Caco-2 (cell line): ENCODE measurements at regions not wholly inside any gene's neighbourhood (a gene's known extent, or its start where the extent isn't known, plus 50 kb on each side); places are given as distances from the start of the nearest gene placed in this dataset.
"Not testable (repeated sequence)": the region's sequence is repeated elsewhere in the genome, so short reads cannot be mapped to it uniquely, and the experiment has no call there.

Source experiments
- BruUV-seq: library from RNA; stranded (reverse); fragments of 400-500 nt; replicated peaks from 2 replicates; lab custom pipeline; 2021; lab: Mats Ljungman, UMichigan
- CTCF ChIA-PET: fragments of 300-600 bp; sonication (Branson Sonifier 250); formaldehyde crosslinking; loops from one replicate; lab custom pipeline; 2022; ENCODE audit warnings: antibody characterized with exemption; lab: Charles Lee
- POLR2A ChIA-PET: fragments of 300-600 bp; sonication (Branson Sonifier 250); formaldehyde crosslinking; loops from one replicate; lab custom pipeline; 2022; ENCODE audit warnings: antibody characterized with exemption; lab: Charles Lee
- DNase-seq, 2 experiments: peaks; one replicate each; pipeline versions ENCODE4 v3.0.0 to v3.0.0-alpha.2; 2020 to 2022
- H3K27me3 ChIP-seq: replicated peaks from 2 replicates; pipeline ENCODE4 v1.6.0; 2011; ENCODE audit warnings: low read length; ENCODE audit not compliant: control insufficient read depth, insufficient read depth
- H3K36me3 ChIP-seq: 2 replicates; pipeline ENCODE4 v1.5.1; 2011; ENCODE audit warnings: low read length; ENCODE audit not compliant: control insufficient read depth, insufficient read depth
- H3K4me1 ChIP-seq: fragments of 250-450 bp; sonication (Bioruptor Pico); 2 replicates; pipeline ENCODE4 v1.5.1; 2020; ENCODE audit warnings: mild to moderate bottlenecking
- H3K4me3 ChIP-seq: 2 replicates; pipeline ENCODE4 v1.5.1; 2011; ENCODE audit warnings: low read depth, mild to moderate bottlenecking, control low read depth, low read length
- H3K9me3 ChIP-seq: fragments of 250-450 bp; sonication (Bioruptor Pico); 2 replicates; pipeline ENCODE4 v1.5.1; 2020; ENCODE audit warnings: mild to moderate bottlenecking, moderate library complexity
- H3K27ac Mint-ChIP-seq: one replicate; pipeline ENCODE4 v1.8.0; 2022; ENCODE audit warnings: mixed read lengths; ENCODE audit not compliant: unreplicated experiment
- H3K27me3 Mint-ChIP-seq: one replicate; pipeline ENCODE4 v1.8.0; 2022; ENCODE audit warnings: mixed read lengths; ENCODE audit not compliant: insufficient read depth, unreplicated experiment
- H3K36me3 Mint-ChIP-seq: one replicate; pipeline ENCODE4 v1.8.0; 2022; ENCODE audit warnings: mild to moderate bottlenecking, mixed read lengths; ENCODE audit not compliant: insufficient read depth, unreplicated experiment
- H3K4me1 Mint-ChIP-seq: one replicate; pipeline ENCODE4 v1.8.0; 2022; ENCODE audit warnings: low read depth, mixed read lengths; ENCODE audit not compliant: unreplicated experiment
- H3K4me3 Mint-ChIP-seq: one replicate; pipeline ENCODE4 v1.8.0; 2022; ENCODE audit warnings: mild to moderate bottlenecking, moderate library complexity, mixed read lengths; ENCODE audit not compliant: unreplicated experiment
- H3K9me3 Mint-ChIP-seq: one replicate; pipeline ENCODE4 v1.8.0; 2022; ENCODE audit warnings: mixed read lengths; ENCODE audit not compliant: unreplicated experiment
- intact Hi-C: fragments of 100-400 bp; cut with micrococcal nuclease; formaldehyde crosslinking; loops from one replicate; pipeline ENCODE4 v1.10.0; 2022; ENCODE audit not compliant: unreplicated experiment
- TF ChIP-seq, protein P1 (sequence below), 2 experiments: fragments of 200-600 bp in 1 of 2; IDR thresholded peaks; 1 replicate in 1 of 2; 2 replicates in 1 of 2; pipeline versions ENCODE4 v1.5.1 to v1.8.0; 2011 to 2022; ENCODE audit warnings: antibody characterized with exemption in 1 of 2, control low read depth in 1 of 2, inconsistent platforms in 1 of 2, low read depth in 1 of 2, low read length in 1 of 2, mild to moderate bottlenecking in 1 of 2, moderate library complexity in 1 of 2; ENCODE audit not compliant: insufficient read depth in 1 of 2, severe bottlenecking in 1 of 2, unreplicated experiment in 1 of 2

DNA sequence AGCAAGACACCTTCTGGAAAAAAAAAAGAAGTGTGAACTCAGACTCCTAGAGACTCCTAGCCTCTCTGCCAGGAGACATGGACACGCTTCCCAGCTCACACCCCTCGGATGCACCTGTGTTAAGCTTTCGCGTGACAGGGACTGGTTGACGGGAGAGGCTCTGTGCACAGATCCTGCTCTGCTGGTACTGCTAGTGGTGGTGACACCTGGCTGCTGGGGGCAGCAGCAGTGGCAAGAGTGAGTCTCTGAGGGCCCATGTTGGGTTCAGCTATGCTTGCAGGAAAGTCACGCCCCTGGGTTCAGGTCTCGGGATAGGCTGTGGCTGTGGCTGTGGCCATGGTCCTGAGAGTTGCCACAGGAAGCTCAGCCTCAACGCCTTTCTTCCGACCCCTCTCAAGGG lies 81.1 kb downstream of the XRCC2 start:
- Histone ChIP-seq H3K9me3 (no peaks in the 10 kb centered on the region), H3K36me3 (no peaks in the 10 kb centered on the region), H3K4me1 (peaks cover 5% of the 10 kb centered on the region; the same call in 1 of the 2 replicates), H3K4me3 (no peak overlapping the region), H3K27me3 (no peaks in the 10 kb centered on the region)
- Mint-ChIP-seq H3K27ac (no peak overlapping the region), H3K36me3 (no peaks in the 10 kb centered on the region), H3K4me1 (no peaks in the 10 kb centered on the region), H3K9me3 (no peaks in the 10 kb centered on the region), H3K27me3 (no peaks in the 10 kb centered on the region), H3K4me3 (no peak overlapping the region)
- POLR2A ChIA-PET = no interaction called here
- TF ChIP-seq, protein P1, sequence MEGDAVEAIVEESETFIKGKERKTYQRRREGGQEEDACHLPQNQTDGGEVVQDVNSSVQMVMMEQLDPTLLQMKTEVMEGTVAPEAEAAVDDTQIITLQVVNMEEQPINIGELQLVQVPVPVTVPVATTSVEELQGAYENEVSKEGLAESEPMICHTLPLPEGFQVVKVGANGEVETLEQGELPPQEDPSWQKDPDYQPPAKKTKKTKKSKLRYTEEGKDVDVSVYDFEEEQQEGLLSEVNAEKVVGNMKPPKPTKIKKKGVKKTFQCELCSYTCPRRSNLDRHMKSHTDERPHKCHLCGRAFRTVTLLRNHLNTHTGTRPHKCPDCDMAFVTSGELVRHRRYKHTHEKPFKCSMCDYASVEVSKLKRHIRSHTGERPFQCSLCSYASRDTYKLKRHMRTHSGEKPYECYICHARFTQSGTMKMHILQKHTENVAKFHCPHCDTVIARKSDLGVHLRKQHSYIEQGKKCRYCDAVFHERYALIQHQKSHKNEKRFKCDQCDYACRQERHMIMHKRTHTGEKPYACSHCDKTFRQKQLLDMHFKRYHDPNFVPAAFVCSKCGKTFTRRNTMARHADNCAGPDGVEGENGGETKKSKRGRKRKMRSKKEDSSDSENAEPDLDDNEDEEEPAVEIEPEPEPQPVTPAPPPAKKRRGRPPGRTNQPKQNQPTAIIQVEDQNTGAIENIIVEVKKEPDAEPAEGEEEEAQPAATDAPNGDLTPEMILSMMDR (IDR thresholded peaks at IDR 0.05; ENCODE audit: insufficient read depth in 1 of 2, low read depth in 1 of 2, low read length in 1 of 2, severe bottlenecking in 1 of 2, unreplicated experiment in 1 of 2) = no peak
- DNase-seq = no peak
- intact Hi-C loops = no loop called here
- CTCF ChIA-PET = no interaction called here
- no TSS peak for BruUV-seq

DNA sequence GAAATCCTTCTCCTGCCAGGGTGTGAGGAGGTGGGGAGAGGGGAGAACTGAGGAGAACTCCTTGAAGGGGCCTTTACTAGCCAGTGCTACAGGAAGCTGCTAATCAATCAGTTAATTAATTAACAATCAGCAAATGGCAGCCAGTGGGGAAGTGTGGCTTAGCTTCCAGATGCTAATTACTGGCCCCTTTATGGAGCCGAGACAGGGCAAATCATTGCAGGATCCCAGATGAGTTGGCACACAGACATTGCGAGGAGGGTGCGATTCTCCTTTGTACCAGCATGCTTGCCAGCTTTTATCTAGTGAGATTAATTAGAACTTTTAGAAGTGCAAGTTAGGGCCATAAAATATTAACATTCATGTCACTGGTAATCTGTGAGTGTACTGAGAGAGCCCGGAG lies 84.0 kb downstream of the XRCC2 start:
- intact Hi-C loops = no loop called here

DNA sequence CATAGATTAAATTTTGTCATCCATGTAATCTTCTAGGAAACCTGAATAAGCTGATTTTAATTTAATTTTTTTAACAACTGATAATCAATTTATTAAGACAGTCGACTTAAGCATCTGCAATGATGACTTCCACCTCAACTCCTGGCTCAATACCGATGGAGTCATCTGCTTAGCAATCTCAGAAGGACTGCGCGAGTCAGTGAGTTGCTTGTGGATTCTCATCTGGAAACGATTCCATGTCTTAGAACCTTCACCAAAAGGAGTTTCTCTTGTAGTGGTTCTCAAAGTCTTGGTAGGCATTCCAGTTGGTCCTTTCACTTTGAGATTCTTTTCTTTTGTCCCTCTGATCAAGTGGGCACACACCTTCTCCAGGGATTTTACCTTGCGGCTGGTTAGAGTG lies 85.5 kb downstream of the XRCC2 start:
- Histone ChIP-seq H3K9me3 (peaks cover 6% of the 10 kb centered on the region; the same call in 1 of the 2 replicates), H3K4me1 (peaks cover 17% of the 10 kb centered on the region), H3K4me3 (no peak overlapping the region), H3K36me3 (no peaks in the 10 kb centered on the region), H3K27me3 (no peaks in the 10 kb centered on the region)
- no TSS peak for BruUV-seq
- intact Hi-C loops = no loop called here
- Mint-ChIP-seq H3K27me3 (no peaks in the 10 kb centered on the region), H3K9me3 (no peaks in the 10 kb centered on the region), H3K4me1 (peaks cover 7% of the 10 kb centered on the region), H3K4me3 (no peak overlapping the region), H3K36me3 (peaks cover 6% of the 10 kb centered on the region), H3K27ac (no peak overlapping the region)
- POLR2A ChIA-PET = no interaction called here
- TF ChIP-seq, protein P1 (IDR thresholded peaks at IDR 0.05; ENCODE audit: insufficient read depth in 1 of 2, low read depth in 1 of 2, low read length in 1 of 2, severe bottlenecking in 1 of 2, unreplicated experiment in 1 of 2) = no peak
- CTCF ChIA-PET = no interaction called here
- DNase-seq = no peak

More for the DNA sequence above, 84.0 kb downstream of the XRCC2 start:
- no peaks in the 10 kb centered on the region for H3K27me3 ChIP-seq
- no peak overlapping the region for H3K27ac Mint-ChIP-seq
- ChIA-PET POLR2A (no interaction called here), CTCF (no interaction called here)
- no peaks in the 10 kb centered on the region for H3K36me3 ChIP-seq
- TF ChIP-seq, protein P1 (IDR thresholded peaks at IDR 0.05; ENCODE audit: insufficient read depth in 1 of 2, low read depth in 1 of 2, low read length in 1 of 2, severe bottlenecking in 1 of 2, unreplicated experiment in 1 of 2) = no peak
- no peaks in the 10 kb centered on the region for H3K9me3 Mint-ChIP-seq
- H3K36me3 Mint-ChIP-seq = peaks cover 6% of the 10 kb centered on the region
- DNase-seq = no peak
- H3K4me1 Mint-ChIP-seq = peaks cover 7% of the 10 kb centered on the region
- no peaks in the 10 kb centered on the region for H3K27me3 Mint-ChIP-seq
- peaks cover 17% of the 10 kb centered on the region for H3K4me1 ChIP-seq
- no peak overlapping the region for H3K4me3 ChIP-seq
- H3K4me3 Mint-ChIP-seq = no peak overlapping the region
- H3K9me3 ChIP-seq = peaks cover 6% of the 10 kb centered on the region; the same call in 1 of the 2 replicates
- BruUV-seq = no TSS peak

DNA sequence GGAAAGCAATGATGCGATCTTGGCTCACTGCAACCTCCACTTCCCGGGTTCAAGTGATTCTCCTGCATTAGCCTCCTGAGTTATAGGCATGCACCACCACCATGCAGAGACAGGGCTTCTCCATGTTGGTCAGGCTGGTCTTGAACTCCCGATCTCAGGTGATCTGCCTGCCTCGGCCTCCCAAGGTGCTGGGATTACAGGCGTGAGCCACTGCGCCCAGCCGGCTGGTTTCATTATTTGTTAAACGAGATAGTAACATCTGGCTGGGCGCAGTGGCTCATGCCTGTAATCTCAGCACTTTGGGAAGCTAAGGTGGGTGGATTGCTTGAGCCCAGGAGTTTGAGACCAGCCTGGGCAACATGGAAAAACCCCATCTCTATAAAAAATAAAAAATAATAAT lies 86.1 kb downstream of the XRCC2 start:
- intact Hi-C loops, BruUV-seq, H3K9me3 Mint-ChIP-seq, H3K4me1 Mint-ChIP-seq, H3K27me3 ChIP-seq, DNase-seq, H3K27ac Mint-ChIP-seq, POLR2A ChIA-PET, H3K36me3 Mint-ChIP-seq, H3K4me3 Mint-ChIP-seq, CTCF ChIA-PET, H3K27me3 Mint-ChIP-seq, H3K4me3 ChIP-seq, H3K36me3 ChIP-seq, H3K9me3 ChIP-seq: not testable (repeated sequence)
- H3K4me1 ChIP-seq = peaks cover 17% of the 10 kb centered on the region
